GM12873 (cell line): ENCODE measurements at regions not wholly inside any gene's neighbourhood (a gene's known extent, or its start where the extent isn't known, plus 50 kb on each side); places are given as distances from the start of the nearest gene placed in this dataset.

ENCODE experiments used
- CTCF ChIP-seq: IDR thresholded peaks from 2 replicates; pipeline ENCODE4 v1.5.1; 2012; ENCODE audit warnings: low read depth, mild to moderate bottlenecking, moderate library complexity, low read length, control low read depth; ENCODE audit not compliant: insufficient read depth; ENCODE audit errors: missing control alignments

- TF ChIP-seq CTCF = no peak
These were observed 170.8 kb downstream of the S1PR1 start for GRCh38 chr1:101407505-101408211.

GRCh38 chr1:101408212-101409042, 171.6 kb downstream of the S1PR1 start:
- TF ChIP-seq CTCF = no peak

GRCh38 chr1:101409102-101409501, 172.3 kb downstream of the S1PR1 start:
- no peak for TF ChIP-seq CTCF

- TF ChIP-seq CTCF = no peak
These were observed 173.4 kb downstream of the S1PR1 start for GRCh38 chr1:101410048-101410878.

- TF ChIP-seq CTCF = no peak
These were observed 183.6 kb downstream of the S1PR1 start for GRCh38 chr1:101420406-101420805.

- TF ChIP-seq CTCF = no peak
These were observed 191.7 kb downstream of the S1PR1 start for GRCh38 chr1:101428562-101428961.
